H9 (cell line): ENCODE measurements at regions not wholly inside any gene's neighbourhood (a gene's known extent, or its start where the extent isn't known, plus 50 kb on each side); places are given as distances from the start of the nearest gene placed in this dataset.

Source experiments
- DNase-seq: peaks from one replicate; pipeline ENCODE4 v3.0.0-alpha.2; 2017
- H2AFZ ChIP-seq: one replicate; pipeline ENCODE4 v1.6.1; 2013; ENCODE audit warnings: mild to moderate bottlenecking, low read length, control low read depth, moderate library complexity
- H2AK5ac ChIP-seq: 2 replicates; pipeline ENCODE4 v1.6.1; 2013; ENCODE audit warnings: low read length, control low read depth, mixed read lengths; ENCODE audit not compliant: insufficient read length
- H2BK120ac ChIP-seq: one replicate; pipeline ENCODE4 v1.6.1; 2013; ENCODE audit warnings: low read depth, mild to moderate bottlenecking, low read length, control low read depth, inconsistent platforms; ENCODE audit not compliant: poor library complexity, severe bottlenecking
- H2BK12ac ChIP-seq: 2 replicates; pipeline ENCODE4 v1.6.1; 2013; ENCODE audit warnings: low read length, control low read depth, mixed read lengths, low read depth; ENCODE audit not compliant: insufficient read length
- H2BK15ac ChIP-seq: 2 replicates; pipeline ENCODE4 v1.6.1; 2013; ENCODE audit warnings: low read depth, low read length, control low read depth
- H2BK20ac ChIP-seq: one replicate; pipeline ENCODE4 v1.6.1; 2013; ENCODE audit warnings: low read depth, mild to moderate bottlenecking, low read length, control low read depth, inconsistent platforms; ENCODE audit not compliant: poor library complexity, severe bottlenecking
- H2BK5ac ChIP-seq: 2 replicates; pipeline ENCODE4 v1.6.1; 2013; ENCODE audit warnings: low read length, control low read depth, mixed read lengths; ENCODE audit not compliant: insufficient read length
- H3K14ac ChIP-seq: 2 replicates; pipeline ENCODE4 v1.6.1; 2013; ENCODE audit warnings: low read length, control low read depth; ENCODE audit not compliant: insufficient read depth
- H3K18ac ChIP-seq: 2 replicates; pipeline ENCODE4 v1.6.1; 2013; ENCODE audit warnings: low read depth, mild to moderate bottlenecking, mixed read lengths, low read length, control low read depth; ENCODE audit not compliant: insufficient read length
- H3K23ac ChIP-seq: 2 replicates; pipeline ENCODE4 v1.6.1; 2013; ENCODE audit warnings: low read length, control low read depth, mixed read lengths, low read depth; ENCODE audit not compliant: insufficient read length
- H3K23me2 ChIP-seq: 2 replicates; pipeline ENCODE4 v1.6.1; 2013; ENCODE audit warnings: low read depth, mild to moderate bottlenecking, mixed read lengths, low read length, control low read depth; ENCODE audit not compliant: insufficient read length, poor library complexity, severe bottlenecking
- H3K27ac ChIP-seq: 2 replicates; pipeline ENCODE4 v1.5.1; 2013; ENCODE audit warnings: low read length, control low read depth, mixed read lengths, low read depth; ENCODE audit not compliant: insufficient read length
- H3K27me3 ChIP-seq: 2 replicates; pipeline ENCODE4 v1.6.1; 2013; ENCODE audit warnings: low read length, control low read depth, inconsistent platforms; ENCODE audit not compliant: insufficient read depth
- H3K4ac ChIP-seq: 2 replicates; pipeline ENCODE4 v1.6.1; 2013; ENCODE audit warnings: low read depth, mild to moderate bottlenecking, control low read depth, inconsistent platforms, low read length, moderate library complexity
- H3K4me1 ChIP-seq: 2 replicates; pipeline ENCODE4 v1.6.1; 2013; ENCODE audit warnings: low read length, control low read depth, inconsistent platforms; ENCODE audit not compliant: insufficient read depth
- H3K4me2 ChIP-seq: 2 replicates; pipeline ENCODE4 v1.6.1; 2013; ENCODE audit warnings: low read length, control low read depth, mixed read lengths; ENCODE audit not compliant: insufficient read length, insufficient read depth
- H3K56ac ChIP-seq: 2 replicates; pipeline ENCODE4 v1.6.1; 2013; ENCODE audit warnings: low read depth, mild to moderate bottlenecking, mixed read lengths, low read length, control low read depth; ENCODE audit not compliant: insufficient read length
- H3K79me1 ChIP-seq: 2 replicates; pipeline ENCODE4 v1.6.1; 2013; ENCODE audit warnings: low read depth, mild to moderate bottlenecking, moderate library complexity, low read length, control low read depth, inconsistent platforms; ENCODE audit not compliant: insufficient read depth, poor library complexity, severe bottlenecking
- H3K79me2 ChIP-seq: 2 replicates; pipeline ENCODE4 v1.6.1; 2013; ENCODE audit warnings: low read length, control low read depth, inconsistent platforms; ENCODE audit not compliant: insufficient read depth
- H3K9ac ChIP-seq: 2 replicates; pipeline ENCODE4 v1.6.1; 2013; ENCODE audit warnings: low read length, control low read depth, mixed read lengths; ENCODE audit not compliant: insufficient read length; ENCODE audit errors: extremely low read depth
- H3K9me3 ChIP-seq: one replicate; pipeline ENCODE4 v1.6.1; 2013; ENCODE audit warnings: low read depth, low read length, inconsistent platforms; ENCODE audit not compliant: control insufficient read depth
- H3T11ph ChIP-seq: one replicate; pipeline ENCODE4 v1.6.1; 2013; ENCODE audit warnings: mild to moderate bottlenecking, low read length, control low read depth, inconsistent platforms
- H4K20me1 ChIP-seq: one replicate; pipeline ENCODE4 v1.6.1; 2013; ENCODE audit not compliant: control insufficient read depth, insufficient read length, insufficient read depth
- H4K5ac ChIP-seq: 2 replicates; pipeline ENCODE4 v1.6.1; 2013; ENCODE audit warnings: low read depth, mild to moderate bottlenecking, mixed read lengths, low read length, control low read depth; ENCODE audit not compliant: insufficient read length
- H4K8ac ChIP-seq: replicated peaks from 2 replicates; pipeline ENCODE4 v1.6.1; 2013; ENCODE audit warnings: low read length, control low read depth, mixed read lengths, low read depth; ENCODE audit not compliant: insufficient read length
- H4K91ac ChIP-seq: 2 replicates; pipeline ENCODE4 v1.6.1; 2013; ENCODE audit warnings: low read depth, mild to moderate bottlenecking, moderate library complexity, mixed read lengths, low read length, control low read depth; ENCODE audit not compliant: insufficient read length
- H3K27ac Mint-ChIP-seq, 3 experiments: 2 replicates in 2 of 3; 3 replicates in 1 of 3; pipeline ENCODE4 v1.8.0; 2020 to 2021; ENCODE audit warnings: mixed read lengths in 3 of 3, mild to moderate bottlenecking in 1 of 3, moderate library complexity in 1 of 3
- H3K27me3 Mint-ChIP-seq: 2 replicates; pipeline ENCODE4 v1.8.0; 2021; ENCODE audit warnings: low read depth, mild to moderate bottlenecking, moderate library complexity, mixed read lengths
- H3K36me3 Mint-ChIP-seq, 3 experiments: 2 replicates in 2 of 3; 3 replicates in 1 of 3; pipeline ENCODE4 v1.8.0; 2020 to 2021; ENCODE audit warnings: low read depth in 3 of 3, mixed read lengths in 3 of 3; ENCODE audit not compliant: insufficient read depth in 1 of 3
- H3K4me1 Mint-ChIP-seq, 2 experiments: 2 replicates each; pipeline ENCODE4 v1.8.0; 2020; ENCODE audit warnings: mixed read lengths in 2 of 2
- H3K4me3 Mint-ChIP-seq, 2 experiments: 2 replicates in 1 of 2; 3 replicates in 1 of 2; pipeline ENCODE4 v1.8.0; 2020 to 2021; ENCODE audit warnings: mild to moderate bottlenecking in 2 of 2, mixed read lengths in 2 of 2, moderate library complexity in 1 of 2
- H3K9me3 Mint-ChIP-seq, 2 experiments: 2 replicates in 1 of 2; 3 replicates in 1 of 2; pipeline ENCODE4 v1.8.0; 2020; ENCODE audit warnings: mild to moderate bottlenecking in 2 of 2, mixed read lengths in 2 of 2, moderate library complexity in 1 of 2
- WGBS: extraction: QIAGEN DNeasy Blood & Tissue Kit; methylation state at CpG from one replicate; pipeline ENCODE4 v1.1.7; 2013; ENCODE audit warnings: missing lambda C conversion rate, low lambda C conversion rate, mixed read lengths; ENCODE audit not compliant: insufficient read length; ENCODE audit errors: extremely low coverage; 5-methylcytosine and 5-hydroxymethylcytosine counted together
- TF ChIP-seq, protein P1 (sequence below): fragments of 200-600 bp; sonication (generic); conservative IDR thresholded peaks from 3 replicates; pipeline ENCODE4 v1.8.0; 2021; ENCODE audit warnings: antibody characterized with exemption, mild to moderate bottlenecking

DNA sequence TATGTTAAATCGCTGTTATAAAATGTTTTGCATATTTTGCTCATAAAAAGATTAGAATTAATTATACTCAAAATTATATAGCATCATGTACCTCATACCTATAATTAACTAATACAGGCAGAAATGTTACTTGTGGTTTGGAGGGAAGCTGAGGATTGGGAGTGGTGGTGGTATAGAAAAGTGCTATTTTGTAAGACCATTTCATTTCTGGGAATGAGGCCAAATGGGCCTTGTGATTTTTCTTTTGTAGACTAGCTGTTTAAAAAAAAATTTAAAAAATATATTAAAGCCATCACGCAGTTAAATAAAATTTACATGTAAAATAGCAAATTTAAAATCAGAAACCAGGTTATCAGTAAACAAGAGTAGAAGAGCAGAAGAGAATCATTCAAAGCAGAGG is 560.8 kb upstream of the FAM98A start:
- H3K9me3 Mint-ChIP-seq = no peaks in the 10 kb centered on the region
- Histone ChIP-seq H3K18ac (no peak overlapping the region), H3K9me3 (no peaks in the 10 kb centered on the region), H4K5ac (no peak overlapping the region), H3K27me3 (no peaks in the 10 kb centered on the region), H4K8ac (no peak overlapping the region), H3K23ac (no peak overlapping the region), H3K4me1 (no peaks in the 10 kb centered on the region), H2BK120ac (no peak overlapping the region), H3K27ac (no peak overlapping the region), H3K79me2 (no peaks in the 10 kb centered on the region), H3K79me1 (no peaks in the 10 kb centered on the region), H2AFZ (no peak overlapping the region), H2BK15ac (no peak overlapping the region), H4K20me1 (no peaks in the 10 kb centered on the region), H3K9ac (no peak overlapping the region), H3K14ac (no peak overlapping the region), H4K91ac (no peak overlapping the region), H3K23me2 (no peaks in the 10 kb centered on the region), H3T11ph (no peak overlapping the region), H3K56ac (no peak overlapping the region), H2BK20ac (no peak overlapping the region), H2BK5ac (no peak overlapping the region), H2BK12ac (no peak overlapping the region), H3K4me2 (no peak overlapping the region), H2AK5ac (no peak overlapping the region), H3K4ac (no peak overlapping the region)
- no peaks in the 10 kb centered on the region for H3K27me3 Mint-ChIP-seq
- no peak overlapping the region for H3K27ac Mint-ChIP-seq
- H3K36me3 Mint-ChIP-seq = no peaks in the 10 kb centered on the region
- DNase-seq = no peak
- whole genome bisulfite sequencing = no CpG with 5 or more reads among the region's 2 CpGs
- TF ChIP-seq, protein P1, sequence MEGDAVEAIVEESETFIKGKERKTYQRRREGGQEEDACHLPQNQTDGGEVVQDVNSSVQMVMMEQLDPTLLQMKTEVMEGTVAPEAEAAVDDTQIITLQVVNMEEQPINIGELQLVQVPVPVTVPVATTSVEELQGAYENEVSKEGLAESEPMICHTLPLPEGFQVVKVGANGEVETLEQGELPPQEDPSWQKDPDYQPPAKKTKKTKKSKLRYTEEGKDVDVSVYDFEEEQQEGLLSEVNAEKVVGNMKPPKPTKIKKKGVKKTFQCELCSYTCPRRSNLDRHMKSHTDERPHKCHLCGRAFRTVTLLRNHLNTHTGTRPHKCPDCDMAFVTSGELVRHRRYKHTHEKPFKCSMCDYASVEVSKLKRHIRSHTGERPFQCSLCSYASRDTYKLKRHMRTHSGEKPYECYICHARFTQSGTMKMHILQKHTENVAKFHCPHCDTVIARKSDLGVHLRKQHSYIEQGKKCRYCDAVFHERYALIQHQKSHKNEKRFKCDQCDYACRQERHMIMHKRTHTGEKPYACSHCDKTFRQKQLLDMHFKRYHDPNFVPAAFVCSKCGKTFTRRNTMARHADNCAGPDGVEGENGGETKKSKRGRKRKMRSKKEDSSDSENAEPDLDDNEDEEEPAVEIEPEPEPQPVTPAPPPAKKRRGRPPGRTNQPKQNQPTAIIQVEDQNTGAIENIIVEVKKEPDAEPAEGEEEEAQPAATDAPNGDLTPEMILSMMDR = no peak
- no peaks in the 10 kb centered on the region for H3K4me1 Mint-ChIP-seq
- H3K4me3 Mint-ChIP-seq = no peak overlapping the region
